Right atrium auricular region (tissue), 2 donors: ENCODE measurements at regions not wholly inside any gene's neighbourhood (a gene's known extent, or its start where the extent isn't known, plus 50 kb on each side); places are given as distances from the start of the nearest gene placed in this dataset.

Experiments used
- DNase-seq: peaks from one replicate; pipeline ENCODE4 v3.0.0-alpha.2; 2019; ENCODE audit warnings: low spot score
- H3K27ac ChIP-seq, 2 donors: fragments of 200-600 bp; sonication (generic); 1 replicate in 1 of 2; 2 replicates in 1 of 2; pipeline ENCODE4 v1.5.1; 2016 to 2019
- H3K27me3 ChIP-seq, 2 donors: fragments of 200-600 bp; sonication (generic); one replicate each; pipeline versions ENCODE4 v1.5.1 to v1.6.0; 2017 to 2019
- H3K36me3 ChIP-seq: fragments of 200-600 bp; sonication (generic); one replicate; pipeline ENCODE4 v1.5.1; 2016
- H3K4me1 ChIP-seq, 2 donors: fragments of 200-600 bp; sonication (generic); one replicate each; pipeline versions ENCODE4 v1.5.1 to v1.6.0; 2017 to 2019
- H3K4me3 ChIP-seq, 2 donors: fragments of 200-600 bp; sonication (generic); 1 replicate in 1 of 2; 2 replicates in 1 of 2; pipeline ENCODE4 v1.5.1; 2017 to 2019; ENCODE audit warnings: mild to moderate bottlenecking in 1 of 2, moderate library complexity in 1 of 2
- H3K9me3 ChIP-seq, 2 donors: fragments of 200-600 bp; sonication (generic); one replicate each; pipeline ENCODE4 v1.5.1; 2019
- TF ChIP-seq, protein P1 (sequence below), 2 donors: fragments of 200-600 bp; sonication (generic); IDR thresholded peaks; one replicate each; pipeline ENCODE4 v1.5.1; 2019; ENCODE audit warnings: antibody characterized with exemption in 2 of 2

- peak; percentile 60 for DNase-seq
- Histone ChIP-seq H3K4me3 (no peak overlapping the region), H3K4me1 (peaks cover 0 to 11% of the 10 kb centered on the region in 2 donors), H3K27me3 (no peaks in the 10 kb centered on the region), H3K36me3 (no peaks in the 10 kb centered on the region), H3K9me3 (no peaks in the 10 kb centered on the region), H3K27ac (no peak overlapping the region)
- TF ChIP-seq, protein P1, sequence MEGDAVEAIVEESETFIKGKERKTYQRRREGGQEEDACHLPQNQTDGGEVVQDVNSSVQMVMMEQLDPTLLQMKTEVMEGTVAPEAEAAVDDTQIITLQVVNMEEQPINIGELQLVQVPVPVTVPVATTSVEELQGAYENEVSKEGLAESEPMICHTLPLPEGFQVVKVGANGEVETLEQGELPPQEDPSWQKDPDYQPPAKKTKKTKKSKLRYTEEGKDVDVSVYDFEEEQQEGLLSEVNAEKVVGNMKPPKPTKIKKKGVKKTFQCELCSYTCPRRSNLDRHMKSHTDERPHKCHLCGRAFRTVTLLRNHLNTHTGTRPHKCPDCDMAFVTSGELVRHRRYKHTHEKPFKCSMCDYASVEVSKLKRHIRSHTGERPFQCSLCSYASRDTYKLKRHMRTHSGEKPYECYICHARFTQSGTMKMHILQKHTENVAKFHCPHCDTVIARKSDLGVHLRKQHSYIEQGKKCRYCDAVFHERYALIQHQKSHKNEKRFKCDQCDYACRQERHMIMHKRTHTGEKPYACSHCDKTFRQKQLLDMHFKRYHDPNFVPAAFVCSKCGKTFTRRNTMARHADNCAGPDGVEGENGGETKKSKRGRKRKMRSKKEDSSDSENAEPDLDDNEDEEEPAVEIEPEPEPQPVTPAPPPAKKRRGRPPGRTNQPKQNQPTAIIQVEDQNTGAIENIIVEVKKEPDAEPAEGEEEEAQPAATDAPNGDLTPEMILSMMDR (IDR thresholded peaks at IDR 0.05): peak in 1 of 2 donors; percentile 53
Observed at GRCh38 chr5:90161414-90161813, 248.1 kb downstream of the CETN3 start.

DNA sequence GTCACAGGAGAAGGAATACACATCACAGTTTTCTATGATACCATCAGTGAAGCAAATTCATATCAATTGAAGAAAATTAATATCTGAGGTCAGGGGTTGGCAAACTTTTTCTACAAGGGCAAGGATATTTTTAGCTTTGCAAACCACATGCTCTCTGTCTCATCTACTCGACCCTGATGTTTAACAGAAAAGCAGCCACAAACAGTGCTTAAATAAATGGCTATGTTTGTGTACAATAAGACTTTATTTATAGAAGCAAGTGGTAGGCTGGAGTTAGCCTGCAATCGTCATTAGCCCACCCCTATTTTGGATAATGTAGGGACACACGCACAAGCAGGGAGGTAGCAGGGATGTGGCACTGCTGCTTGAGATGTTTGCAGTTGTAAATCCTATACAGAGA is 251.4 kb downstream of the CETN3 start:
- Histone ChIP-seq H3K27me3 (no peaks in the 10 kb centered on the region), H3K4me1 (peaks cover 0 to 11% of the 10 kb centered on the region in 2 donors), H3K36me3 (no peaks in the 10 kb centered on the region), H3K27ac (no peak overlapping the region), H3K4me3 (no peak overlapping the region), H3K9me3 (no peaks in the 10 kb centered on the region)
- no peak for DNase-seq
- TF ChIP-seq, protein P1 (IDR thresholded peaks at IDR 0.05): no peak

- Histone ChIP-seq H3K27ac (no peak overlapping the region), H3K27me3 (no peaks in the 10 kb centered on the region), H3K4me3 (no peak overlapping the region), H3K9me3 (peaks cover 0 to 5% of the 10 kb centered on the region in 2 donors), H3K36me3 (no peaks in the 10 kb centered on the region), H3K4me1 (peaks cover 0 to under 1% of the 10 kb centered on the region in 2 donors)
- TF ChIP-seq, protein P1 (IDR thresholded peaks at IDR 0.05): no peak
- DNase-seq: no peak
Observed at GRCh38 chr5:90153031-90153430, 256.5 kb downstream of the CETN3 start.

DNA sequence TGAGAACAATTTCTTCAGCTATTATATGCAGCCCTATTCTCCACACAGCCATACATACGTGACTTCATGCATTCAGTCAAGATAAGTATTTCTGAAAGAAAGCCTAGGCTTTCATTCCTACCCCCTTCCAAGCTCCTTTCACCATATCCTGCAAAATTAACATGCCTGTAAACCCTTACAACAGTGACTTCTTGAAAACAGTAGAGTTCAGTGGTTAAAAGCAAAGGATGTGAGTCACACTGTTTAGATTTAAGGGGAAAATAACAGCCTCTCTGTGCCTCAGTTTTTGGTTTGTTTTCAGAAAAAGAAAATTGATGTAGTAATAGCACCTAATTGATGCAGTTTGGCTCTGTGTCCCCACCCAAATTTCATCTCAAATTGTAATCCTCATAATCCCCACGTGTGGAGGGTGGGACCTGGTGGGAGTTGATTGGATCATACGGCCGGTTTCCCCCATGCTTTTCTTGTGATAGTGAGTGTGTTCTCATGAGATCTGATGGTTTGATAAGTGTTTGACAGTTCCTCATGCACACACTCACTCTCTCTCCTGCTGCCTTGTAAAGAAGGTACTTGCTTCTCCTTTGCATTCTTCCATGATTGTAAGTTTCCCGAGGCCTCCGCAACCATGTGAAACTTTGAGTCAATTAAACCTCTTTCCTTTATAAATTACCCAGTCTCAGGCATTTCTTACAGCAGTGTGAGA is 264.8 kb downstream of the CETN3 start:
- no peaks in the 10 kb centered on the region for H3K4me1 ChIP-seq
- no peaks in the 10 kb centered on the region for H3K36me3 ChIP-seq
- H3K27me3 ChIP-seq: no peaks in the 10 kb centered on the region
- H3K4me3 ChIP-seq: no peak overlapping the region
- peaks cover 0 to 5% of the 10 kb centered on the region in 2 donors for H3K9me3 ChIP-seq
- TF ChIP-seq, protein P1 (IDR thresholded peaks at IDR 0.05): no peak
- H3K27ac ChIP-seq: no peak overlapping the region
- no peak for DNase-seq

- Histone ChIP-seq H3K9me3 (no peaks in the 10 kb centered on the region), H3K4me1 (no peaks in the 10 kb centered on the region), H3K27me3 (no peaks in the 10 kb centered on the region), H3K4me3 (no peak overlapping the region), H3K36me3 (no peaks in the 10 kb centered on the region), H3K27ac (no peak overlapping the region)
- DNase-seq: no peak
- TF ChIP-seq, protein P1 (IDR thresholded peaks at IDR 0.05): no peak
Observed at GRCh38 chr5:90142541-90142940, 267.0 kb downstream of the CETN3 start.

- Histone ChIP-seq H3K9me3 (no peaks in the 10 kb centered on the region), H3K36me3 (no peaks in the 10 kb centered on the region), H3K4me1 (no peaks in the 10 kb centered on the region), H3K27me3 (no peaks in the 10 kb centered on the region), H3K4me3 (no peak overlapping the region), H3K27ac (no peak overlapping the region)
- TF ChIP-seq, protein P1 (IDR thresholded peaks at IDR 0.05): no peak
- no peak for DNase-seq
Observed at GRCh38 chr5:90141984-90142383, 267.6 kb downstream of the CETN3 start.
